ENCODE measurements at regions not wholly inside any gene's neighbourhood (a gene's known extent, or its start where the extent isn't known, plus 50 kb on each side); places are given as distances from the start of the nearest gene placed in this dataset.

DNA sequence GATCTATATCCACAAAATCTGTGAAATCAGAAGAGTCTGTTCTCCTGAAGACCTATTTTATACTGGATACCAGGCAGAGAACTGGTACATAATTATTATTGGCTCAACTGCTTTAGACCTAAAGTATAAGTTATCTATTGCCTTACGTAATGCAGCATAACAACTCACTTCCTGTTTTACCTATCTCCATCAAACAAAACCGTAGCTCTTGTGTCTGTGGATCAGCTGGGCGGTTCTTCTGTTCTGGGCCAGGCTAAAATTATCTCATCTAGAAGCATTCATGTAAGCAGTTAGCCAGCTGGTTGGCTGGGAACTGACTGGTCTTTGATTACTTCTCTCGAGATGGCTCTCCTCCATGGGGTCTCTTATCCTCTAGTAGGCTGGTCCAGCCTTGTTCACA lies 57.8 kb downstream of the PPP1R2C start:
- no peak for TF ChIP-seq JUN (CRISPR knock-in tag; IDR thresholded peaks at IDR 0.05)
- no peak for TF ChIP-seq USF1 (CRISPR knock-in tag; IDR thresholded peaks at IDR 0.05)
- no peak for TF ChIP-seq SP1 (CRISPR knock-in tag; conservative IDR thresholded peaks at IDR 0.05)
- TF ChIP-seq, protein P1, sequence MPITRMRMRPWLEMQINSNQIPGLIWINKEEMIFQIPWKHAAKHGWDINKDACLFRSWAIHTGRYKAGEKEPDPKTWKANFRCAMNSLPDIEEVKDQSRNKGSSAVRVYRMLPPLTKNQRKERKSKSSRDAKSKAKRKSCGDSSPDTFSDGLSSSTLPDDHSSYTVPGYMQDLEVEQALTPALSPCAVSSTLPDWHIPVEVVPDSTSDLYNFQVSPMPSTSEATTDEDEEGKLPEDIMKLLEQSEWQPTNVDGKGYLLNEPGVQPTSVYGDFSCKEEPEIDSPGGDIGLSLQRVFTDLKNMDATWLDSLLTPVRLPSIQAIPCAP (CRISPR knock-in tag; IDR thresholded peaks at IDR 0.05) = no peak
- TF ChIP-seq GRHL2 (CRISPR knock-in tag; IDR thresholded peaks at IDR 0.05; ENCODE audit: insufficient replicate concordance, severe bottlenecking) = no peak
- TF ChIP-seq, protein P2, sequence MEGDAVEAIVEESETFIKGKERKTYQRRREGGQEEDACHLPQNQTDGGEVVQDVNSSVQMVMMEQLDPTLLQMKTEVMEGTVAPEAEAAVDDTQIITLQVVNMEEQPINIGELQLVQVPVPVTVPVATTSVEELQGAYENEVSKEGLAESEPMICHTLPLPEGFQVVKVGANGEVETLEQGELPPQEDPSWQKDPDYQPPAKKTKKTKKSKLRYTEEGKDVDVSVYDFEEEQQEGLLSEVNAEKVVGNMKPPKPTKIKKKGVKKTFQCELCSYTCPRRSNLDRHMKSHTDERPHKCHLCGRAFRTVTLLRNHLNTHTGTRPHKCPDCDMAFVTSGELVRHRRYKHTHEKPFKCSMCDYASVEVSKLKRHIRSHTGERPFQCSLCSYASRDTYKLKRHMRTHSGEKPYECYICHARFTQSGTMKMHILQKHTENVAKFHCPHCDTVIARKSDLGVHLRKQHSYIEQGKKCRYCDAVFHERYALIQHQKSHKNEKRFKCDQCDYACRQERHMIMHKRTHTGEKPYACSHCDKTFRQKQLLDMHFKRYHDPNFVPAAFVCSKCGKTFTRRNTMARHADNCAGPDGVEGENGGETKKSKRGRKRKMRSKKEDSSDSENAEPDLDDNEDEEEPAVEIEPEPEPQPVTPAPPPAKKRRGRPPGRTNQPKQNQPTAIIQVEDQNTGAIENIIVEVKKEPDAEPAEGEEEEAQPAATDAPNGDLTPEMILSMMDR (IDR thresholded peaks at IDR 0.05) = no peak
- no peak for TF ChIP-seq ZNF232 (CRISPR knock-in tag; IDR thresholded peaks at IDR 0.05)
- no peak for TF ChIP-seq FOXP4 (CRISPR knock-in tag; IDR thresholded peaks at IDR 0.05)
- no peak for TF ChIP-seq ZSCAN18 (CRISPR knock-in tag; IDR thresholded peaks at IDR 0.05)
- TF ChIP-seq CREM (CRISPR knock-in tag; IDR thresholded peaks at IDR 0.05) = no peak
- no peak for TF ChIP-seq ESRRA (CRISPR knock-in tag; IDR thresholded peaks at IDR 0.05; ENCODE audit: borderline replicate concordance)
- TF ChIP-seq, protein P3, sequence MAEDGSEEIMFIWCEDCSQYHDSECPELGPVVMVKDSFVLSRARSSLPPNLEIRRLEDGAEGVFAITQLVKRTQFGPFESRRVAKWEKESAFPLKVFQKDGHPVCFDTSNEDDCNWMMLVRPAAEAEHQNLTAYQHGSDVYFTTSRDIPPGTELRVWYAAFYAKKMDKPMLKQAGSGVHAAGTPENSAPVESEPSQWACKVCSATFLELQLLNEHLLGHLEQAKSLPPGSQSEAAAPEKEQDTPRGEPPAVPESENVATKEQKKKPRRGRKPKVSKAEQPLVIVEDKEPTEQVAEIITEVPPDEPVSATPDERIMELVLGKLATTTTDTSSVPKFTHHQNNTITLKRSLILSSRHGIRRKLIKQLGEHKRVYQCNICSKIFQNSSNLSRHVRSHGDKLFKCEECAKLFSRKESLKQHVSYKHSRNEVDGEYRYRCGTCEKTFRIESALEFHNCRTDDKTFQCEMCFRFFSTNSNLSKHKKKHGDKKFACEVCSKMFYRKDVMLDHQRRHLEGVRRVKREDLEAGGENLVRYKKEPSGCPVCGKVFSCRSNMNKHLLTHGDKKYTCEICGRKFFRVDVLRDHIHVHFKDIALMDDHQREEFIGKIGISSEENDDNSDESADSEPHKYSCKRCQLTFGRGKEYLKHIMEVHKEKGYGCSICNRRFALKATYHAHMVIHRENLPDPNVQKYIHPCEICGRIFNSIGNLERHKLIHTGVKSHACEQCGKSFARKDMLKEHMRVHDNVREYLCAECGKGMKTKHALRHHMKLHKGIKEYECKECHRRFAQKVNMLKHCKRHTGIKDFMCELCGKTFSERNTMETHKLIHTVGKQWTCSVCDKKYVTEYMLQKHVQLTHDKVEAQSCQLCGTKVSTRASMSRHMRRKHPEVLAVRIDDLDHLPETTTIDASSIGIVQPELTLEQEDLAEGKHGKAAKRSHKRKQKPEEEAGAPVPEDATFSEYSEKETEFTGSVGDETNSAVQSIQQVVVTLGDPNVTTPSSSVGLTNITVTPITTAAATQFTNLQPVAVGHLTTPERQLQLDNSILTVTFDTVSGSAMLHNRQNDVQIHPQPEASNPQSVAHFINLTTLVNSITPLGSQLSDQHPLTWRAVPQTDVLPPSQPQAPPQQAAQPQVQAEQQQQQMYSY (CRISPR knock-in tag; IDR thresholded peaks at IDR 0.05) = no peak
- no peak for TF ChIP-seq KAT7 (CRISPR knock-in tag; IDR thresholded peaks at IDR 0.05; ENCODE audit: borderline replicate concordance)
- no peak for TF ChIP-seq NFATC4 (CRISPR knock-in tag; IDR thresholded peaks at IDR 0.05)

All from WTC11 (cell line).